AG04450 (cell line): ENCODE measurements at regions not wholly inside any gene's neighbourhood (a gene's known extent, or its start where the extent isn't known, plus 50 kb on each side); places are given as distances from the start of the nearest gene placed in this dataset.

Experiments used
- CTCF ChIA-PET: fragments of 300-600, 350-600 bp; formaldehyde crosslinking; extraction: SDS; loops from one replicate; lab custom pipeline; 2022; ENCODE audit warnings: antibody characterized with exemption, inconsistent platforms; lab: Charles Lee
- POLR2A ChIA-PET: fragments of 350-600 bp; formaldehyde crosslinking; extraction: SDS; loops from one replicate; lab custom pipeline; 2021; ENCODE audit warnings: antibody characterized with exemption, inconsistent platforms; lab: Yijun Ruan, JAX
- DNase-seq: peaks from one replicate; pipeline ENCODE4 v3.0.0-alpha.2; 2011; ENCODE audit warnings: low read depth, low spot score
- H3K27ac ChIP-seq: one replicate; pipeline ENCODE4 v1.5.1; 2012; ENCODE audit warnings: low read depth, low read length, control low read depth
- H3K27me3 ChIP-seq: one replicate; pipeline ENCODE4 v1.6.0; 2012; ENCODE audit warnings: low read length; ENCODE audit not compliant: control insufficient read depth, insufficient read depth
- H3K4me3 ChIP-seq: 2 replicates; pipeline ENCODE4 v1.5.1; 2011; ENCODE audit warnings: mild to moderate bottlenecking, low read depth, low read length, control low read depth
- H3K9me3 ChIP-seq: 2 replicates; pipeline ENCODE4 v1.5.1; 2012; ENCODE audit warnings: low read length; ENCODE audit not compliant: control insufficient read depth, insufficient read depth
- CTCF ChIP-seq: IDR thresholded peaks from 2 replicates; pipeline ENCODE4 v1.5.1; 2011; ENCODE audit warnings: low read depth, low read length, control low read depth, inconsistent platforms

DNA sequence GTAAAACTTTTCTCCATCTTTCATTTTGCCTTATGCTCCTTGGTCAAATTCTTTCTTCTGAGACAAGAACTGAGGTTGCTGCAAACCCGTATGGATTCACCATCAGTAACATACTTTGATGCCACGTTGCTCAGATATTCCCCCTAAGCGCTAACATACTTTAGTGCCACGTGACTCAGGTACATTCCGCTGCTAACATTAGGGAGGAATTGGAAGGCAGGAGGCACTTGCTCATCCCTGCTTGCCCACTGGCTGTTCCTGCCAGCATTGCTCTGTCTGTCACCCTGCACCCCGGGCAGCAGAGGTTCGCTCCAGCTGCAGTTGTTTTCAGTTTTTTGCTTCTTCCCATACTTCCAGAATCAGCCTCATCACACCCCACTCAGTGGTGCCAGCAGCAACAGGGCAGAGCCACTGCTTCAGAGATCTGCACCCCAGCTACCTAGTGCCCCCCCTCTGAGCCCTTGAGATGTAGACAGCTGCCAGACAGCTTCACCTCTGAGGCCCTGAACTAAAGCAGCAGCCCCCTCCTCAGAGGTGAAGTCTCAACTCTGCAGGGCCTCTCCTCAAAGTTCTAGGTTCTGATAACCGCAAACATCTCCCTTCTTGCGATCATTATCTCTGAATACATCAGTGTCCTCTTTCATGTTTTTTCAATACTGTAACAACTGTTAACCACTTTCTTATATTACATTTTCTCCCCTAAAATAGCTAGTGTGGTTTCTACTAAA lies 228.0 kb upstream of the KIF2A start:
- ChIA-PET POLR2A (no interaction called here), CTCF (no interaction called here)
- H3K4me3 ChIP-seq = no peak overlapping the region
- TF ChIP-seq CTCF = no peak
- no peak overlapping the region for H3K27ac ChIP-seq
- H3K27me3 ChIP-seq = no peaks in the 10 kb centered on the region
- DNase-seq = no peak
- H3K9me3 ChIP-seq = no peaks in the 10 kb centered on the region

- TF ChIP-seq CTCF = no peak
- DNase-seq = no peak
- H3K9me3 ChIP-seq = no peaks in the 10 kb centered on the region
- no peak overlapping the region for H3K27ac ChIP-seq
- ChIA-PET CTCF (no interaction called here), POLR2A (no interaction called here)
- H3K4me3 ChIP-seq = no peak overlapping the region
- no peaks in the 10 kb centered on the region for H3K27me3 ChIP-seq
Observed at GRCh38 chr5:62082370-62082801, 223.6 kb upstream of the KIF2A start.

DNA sequence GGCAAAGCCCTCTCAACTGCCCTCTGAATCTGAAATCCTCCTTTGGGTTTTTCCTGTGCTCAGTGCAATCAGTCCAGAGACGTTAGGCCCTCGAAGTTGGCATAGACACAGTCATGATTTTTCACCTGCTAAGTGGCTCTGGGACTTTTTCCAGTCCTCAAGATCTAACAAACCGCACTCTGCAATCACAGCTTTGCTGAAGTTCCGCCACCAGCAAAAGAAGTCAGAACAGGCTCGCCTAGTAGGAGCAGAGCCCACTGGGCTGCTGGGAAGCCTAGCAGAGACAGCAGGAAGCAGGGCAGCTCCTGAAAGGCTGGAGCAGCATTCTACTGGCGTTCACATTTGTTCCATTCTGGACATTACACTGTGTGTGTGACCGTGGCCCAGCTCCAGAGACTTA lies 222.8 kb upstream of the KIF2A start:
- POLR2A ChIA-PET = no interaction called here
- no peaks in the 10 kb centered on the region for H3K27me3 ChIP-seq
- no peak for DNase-seq
- no peak for TF ChIP-seq CTCF
- H3K9me3 ChIP-seq = no peaks in the 10 kb centered on the region
- no peak overlapping the region for H3K27ac ChIP-seq
- CTCF ChIA-PET = no interaction called here
- no peak overlapping the region for H3K4me3 ChIP-seq

- Histone ChIP-seq H3K4me3 (no peak overlapping the region), H3K9me3 (no peaks in the 10 kb centered on the region), H3K27me3 (no peaks in the 10 kb centered on the region), H3K27ac (no peak overlapping the region)
- ChIA-PET CTCF (no interaction called here), POLR2A (no interaction called here)
- DNase-seq = no peak
- TF ChIP-seq CTCF = no peak
Observed at GRCh38 chr5:62083661-62084060, 222.3 kb upstream of the KIF2A start.

- no peaks in the 10 kb centered on the region for H3K9me3 ChIP-seq
- H3K27me3 ChIP-seq = no peaks in the 10 kb centered on the region
- ChIA-PET CTCF (no interaction called here), POLR2A (no interaction called here)
- no peak for DNase-seq
- H3K4me3 ChIP-seq = no peak overlapping the region
- TF ChIP-seq CTCF = no peak
- no peak overlapping the region for H3K27ac ChIP-seq
Observed at GRCh38 chr5:62084391-62084790, 221.6 kb upstream of the KIF2A start.
